Aorta (tissue), 5 donors: ENCODE measurements at regions not wholly inside any gene's neighbourhood (a gene's known extent, or its start where the extent isn't known, plus 50 kb on each side); places are given as distances from the start of the nearest gene placed in this dataset.

Experiments used
- ATAC-seq: fragments of 200-7000 bp; cut with Tn5 transposase; one replicate; pipeline ENCODE4 v1.9.1; 2022; ENCODE audit warnings: moderate library complexity; ENCODE audit not compliant: low FRiP score
- DNase-seq, 2 donors: peaks; one replicate each; pipeline ENCODE4 v3.0.0-alpha.2; 2020
- H3K27ac ChIP-seq, 2 donors: one replicate each; pipeline ENCODE4 v1.5.1; 2013; ENCODE audit warnings: low read length in 2 of 2, mild to moderate bottlenecking in 2 of 2, moderate library complexity in 2 of 2, control low read depth in 1 of 2, inconsistent platforms in 1 of 2, low read depth in 1 of 2
- H3K27me3 ChIP-seq, 2 donors: one replicate each; pipeline ENCODE4 v1.6.1; 2013; ENCODE audit warnings: control low read depth in 1 of 2, low read length in 1 of 2, mild to moderate bottlenecking in 1 of 2, moderate library complexity in 1 of 2; ENCODE audit not compliant: insufficient read depth in 2 of 2, control insufficient read depth in 1 of 2
- H3K36me3 ChIP-seq, 2 donors: one replicate each; pipeline ENCODE4 v1.6.1; 2013; ENCODE audit warnings: control low read depth in 1 of 2, low read length in 1 of 2, mild to moderate bottlenecking in 1 of 2; ENCODE audit not compliant: insufficient read depth in 2 of 2, control insufficient read depth in 1 of 2
- H3K4me1 ChIP-seq, 2 donors: one replicate each; pipeline ENCODE4 v1.6.1; 2013; ENCODE audit warnings: low read length in 2 of 2, control low read depth in 1 of 2, mild to moderate bottlenecking in 1 of 2, moderate library complexity in 1 of 2; ENCODE audit not compliant: insufficient read depth in 2 of 2, control insufficient read depth in 1 of 2
- H3K4me3 ChIP-seq, 2 donors: one replicate each; pipeline ENCODE4 v1.5.1; 2013; ENCODE audit warnings: low read length in 2 of 2, control low read depth in 1 of 2, mild to moderate bottlenecking in 1 of 2
- H3K9me3 ChIP-seq: one replicate; pipeline ENCODE4 v1.6.1; 2013; ENCODE audit warnings: mild to moderate bottlenecking, low read length; ENCODE audit not compliant: control insufficient read depth
- WGBS, 2 donors: extraction: QIAGEN DNeasy Blood & Tissue Kit; methylation state at CpG; one replicate each; pipeline ENCODE4 v1.1.7; 2013; 5-methylcytosine and 5-hydroxymethylcytosine counted together
- intact Hi-C, 2 donors: fragments of 100-400 bp; cut with DNase I; formaldehyde crosslinking; loops; one replicate each; pipeline versions ENCODE4 v1.14.2 to v1.15.0; 2022
- donor health status: healthy with polysubstance abuse.
- donor health status: Bipolar disorder and iron deficiency.
- donor health status: DM: no; HTN: no; CAD: no.
- donor health status: DM: no; HTN: no; CAD: no.
- donor health status: DM: yes; HTN: yes; CAD: no.

DNA sequence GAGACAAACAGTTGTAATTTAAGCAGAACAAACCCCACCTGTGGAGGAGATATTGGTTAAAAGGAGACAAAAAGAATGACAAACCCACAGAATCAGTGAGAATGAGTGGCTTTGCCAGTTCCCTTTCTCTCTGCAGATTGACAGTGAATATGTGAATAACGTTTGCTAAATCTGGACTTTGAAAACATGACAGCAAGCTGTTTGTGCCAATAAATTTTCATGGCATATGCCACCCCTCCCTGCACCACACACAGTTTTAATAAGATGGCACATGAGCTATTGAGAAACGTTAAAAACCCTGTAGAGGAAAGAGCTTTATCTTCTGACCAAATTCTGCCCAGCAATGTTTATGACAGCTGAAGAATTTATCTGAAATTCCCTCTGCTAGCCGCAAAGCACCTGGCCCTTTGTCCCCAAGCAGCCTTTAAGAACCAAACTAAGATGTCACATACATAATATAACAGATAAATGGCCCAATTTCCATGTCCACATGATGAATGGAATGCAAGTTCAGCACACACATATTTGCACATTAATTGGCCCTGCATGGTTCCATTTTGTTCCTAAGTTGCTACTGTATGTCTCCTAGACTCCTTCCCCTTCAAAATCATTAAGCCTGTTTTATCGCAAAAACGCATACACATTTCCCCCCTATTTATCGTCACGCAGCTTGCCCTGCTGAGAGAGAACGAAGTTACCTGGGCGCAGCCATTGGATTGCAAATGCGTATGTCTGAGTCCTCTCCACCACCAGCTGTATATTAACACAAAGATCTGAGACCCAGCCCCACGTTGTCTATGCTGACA is 773.5 kb upstream of the EEF2KMT start:
- no peak for ATAC-seq
- Histone ChIP-seq H3K4me1 (no peaks in the 10 kb centered on the region), H3K4me3 (no peak overlapping the region), H3K27ac (no peak overlapping the region), H3K27me3 (no peaks in the 10 kb centered on the region), H3K9me3 (no peaks in the 10 kb centered on the region), H3K36me3 (no peaks in the 10 kb centered on the region)
- DNase-seq = no peak
- 17% methylated on average over 11 of the region's 11 CpGs for WGBS, 2 donors
- intact Hi-C loops = no loop called here

DNA sequence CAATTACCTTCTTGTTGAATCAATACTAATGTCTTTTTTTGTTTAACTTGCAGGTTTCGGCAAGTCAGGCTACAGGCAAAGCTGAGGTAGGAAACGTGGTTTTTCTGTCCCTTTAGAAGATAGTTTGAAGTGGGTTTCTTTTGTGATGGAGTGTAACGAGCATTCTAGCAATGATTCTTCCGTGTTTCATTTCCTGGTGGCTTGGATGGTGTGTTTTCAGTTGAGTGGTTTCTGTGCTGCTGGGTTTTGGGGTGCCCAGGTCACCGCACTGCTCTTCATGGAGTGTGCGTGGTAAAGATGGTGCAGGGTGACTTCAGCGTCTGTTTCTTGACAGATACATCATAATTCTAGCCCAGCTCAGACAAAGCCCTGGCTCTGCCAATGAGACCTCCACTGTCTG is 769.7 kb upstream of the EEF2KMT start:
- H3K9me3 ChIP-seq = no peaks in the 10 kb centered on the region
- no peaks in the 10 kb centered on the region for H3K36me3 ChIP-seq
- no peaks in the 10 kb centered on the region for H3K27me3 ChIP-seq
- no peak overlapping the region for H3K27ac ChIP-seq
- intact Hi-C loops = no loop called here
- no peak overlapping the region for H3K4me3 ChIP-seq
- WGBS, 2 donors = 72 to 83% methylated on average over 7 of the region's 7 CpGs
- no peak for ATAC-seq
- no peak for DNase-seq
- no peaks in the 10 kb centered on the region for H3K4me1 ChIP-seq

DNA sequence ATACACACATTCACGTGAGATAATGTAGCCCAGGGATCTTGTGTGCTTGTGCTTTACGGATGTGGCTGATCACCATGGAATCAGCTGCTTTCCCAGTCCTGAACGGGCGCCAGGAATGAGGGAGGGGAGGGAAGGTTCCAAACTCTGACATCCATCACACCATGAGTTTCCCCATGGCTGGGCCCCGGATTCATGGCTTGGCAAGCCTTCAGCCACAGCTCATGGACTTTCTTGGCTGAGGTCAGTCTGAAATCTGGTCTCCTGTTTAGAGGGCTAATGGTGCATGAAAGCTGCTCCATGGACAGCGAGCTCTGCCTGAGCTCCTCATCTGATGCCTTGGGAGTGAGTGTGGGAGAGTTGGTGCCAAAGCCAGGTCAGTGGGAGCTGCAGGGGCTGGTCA is 767.6 kb upstream of the EEF2KMT start:
- DNase-seq (no peak), ATAC-seq (no peak)
- intact Hi-C loops = no loop called here
- Histone ChIP-seq H3K4me3 (no peak overlapping the region), H3K27ac (no peak overlapping the region), H3K9me3 (no peaks in the 10 kb centered on the region), H3K4me1 (no peaks in the 10 kb centered on the region), H3K36me3 (no peaks in the 10 kb centered on the region), H3K27me3 (no peaks in the 10 kb centered on the region)
- whole genome bisulfite sequencing, 2 donors = 30 to 39% methylated on average over 6 of the region's 6 CpGs

DNA sequence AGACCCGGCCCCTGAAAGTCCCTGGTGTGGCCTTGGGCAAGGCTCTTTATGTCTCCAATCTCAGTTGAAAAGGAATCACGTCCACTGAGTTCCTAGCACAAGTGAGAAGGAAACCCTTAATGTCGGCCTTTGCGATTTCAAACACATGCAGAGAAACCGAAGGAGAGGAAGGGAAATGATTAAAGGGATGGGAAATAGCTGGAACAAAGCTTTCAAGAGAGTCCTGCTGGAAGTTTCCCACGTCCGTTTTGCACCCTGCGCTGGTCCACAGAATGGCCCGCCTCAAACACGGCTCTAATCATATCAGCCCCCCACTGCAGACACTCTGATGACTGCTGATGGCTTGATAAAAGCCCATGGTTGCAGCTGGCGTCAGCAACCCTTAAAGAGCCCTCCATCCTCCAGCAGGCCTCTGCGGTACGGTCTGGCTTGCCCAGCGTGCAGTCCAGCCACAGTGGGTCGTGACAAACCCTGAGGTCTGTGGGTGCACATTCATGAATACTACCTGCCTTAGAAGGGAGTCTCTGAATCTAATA is 765.5 kb upstream of the EEF2KMT start:
- intact Hi-C loops = no loop called here
- 57 to 73% methylated on average over 15 of the region's 15 CpGs for WGBS, 2 donors
- H3K36me3 ChIP-seq = no peaks in the 10 kb centered on the region
- DNase-seq (no peak), ATAC-seq (no peak)
- no peaks in the 10 kb centered on the region for H3K9me3 ChIP-seq
- no peaks in the 10 kb centered on the region for H3K4me1 ChIP-seq
- no peak overlapping the region for H3K4me3 ChIP-seq
- H3K27me3 ChIP-seq = no peaks in the 10 kb centered on the region
- no peak overlapping the region for H3K27ac ChIP-seq

DNA sequence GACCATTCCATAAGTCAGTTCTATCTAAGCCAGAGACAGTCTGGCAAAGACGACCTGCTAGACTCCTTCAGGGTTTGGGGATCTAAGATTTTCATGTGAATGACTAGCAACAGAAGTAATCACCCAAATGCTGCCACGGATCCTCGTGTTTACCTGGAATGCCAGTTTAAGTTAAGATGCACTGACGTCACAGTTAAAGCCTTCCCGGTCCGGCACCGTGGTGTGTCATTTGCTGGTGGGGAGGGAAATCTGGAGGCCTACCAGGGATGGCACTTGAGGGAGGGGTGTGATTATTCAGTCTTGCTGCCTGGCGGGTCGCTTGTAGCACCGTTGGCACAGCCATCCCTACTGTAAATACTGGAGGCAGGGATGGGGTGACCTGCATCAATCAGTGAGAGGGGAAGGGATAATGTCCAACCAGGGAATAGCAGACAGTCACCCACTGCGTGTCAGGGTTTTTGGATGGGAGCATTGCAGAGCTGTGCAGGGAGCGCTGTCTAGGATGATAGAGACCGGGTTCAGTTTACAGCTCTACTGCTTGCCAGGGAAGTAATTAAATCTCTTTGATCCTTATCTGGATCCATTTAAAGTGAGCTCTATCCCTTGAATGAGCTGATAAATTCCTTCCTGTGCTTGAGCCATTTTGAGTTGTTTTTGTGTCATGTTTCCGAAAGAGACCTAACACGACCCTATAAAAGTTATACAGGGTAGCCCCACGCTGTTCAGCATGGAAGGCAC is 764.7 kb upstream of the EEF2KMT start:
- Histone ChIP-seq H3K9me3 (no peaks in the 10 kb centered on the region), H3K27ac (no peak overlapping the region), H3K4me1 (no peaks in the 10 kb centered on the region), H3K27me3 (no peaks in the 10 kb centered on the region), H3K36me3 (no peaks in the 10 kb centered on the region), H3K4me3 (no peak overlapping the region)
- intact Hi-C loops = no loop called here
- DNase-seq (no peak), ATAC-seq (no peak)
- WGBS, 2 donors = 61 to 72% methylated on average over 16 of the region's 16 CpGs

DNA sequence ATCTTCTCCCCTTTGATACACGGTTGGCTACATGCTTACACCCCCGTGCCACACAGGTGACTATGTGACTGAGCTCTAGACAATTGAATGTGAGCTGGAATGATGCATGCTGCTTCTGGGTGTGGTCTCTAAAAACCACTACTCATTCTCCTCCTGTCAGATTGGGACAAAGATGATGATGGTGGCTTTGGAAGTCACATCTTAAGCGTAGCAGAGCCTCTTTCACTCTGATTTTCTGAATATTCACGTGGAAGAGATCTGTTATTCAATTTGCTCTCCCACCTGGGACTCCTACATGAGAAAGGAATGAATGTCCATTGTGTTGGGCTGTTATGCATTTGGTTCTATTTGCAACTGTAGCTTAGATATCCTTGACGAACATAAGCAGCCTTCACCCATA is 763.6 kb upstream of the EEF2KMT start:
- no peak overlapping the region for H3K4me3 ChIP-seq
- no peaks in the 10 kb centered on the region for H3K36me3 ChIP-seq
- no peak for ATAC-seq
- intact Hi-C loops = no loop called here
- no peak overlapping the region for H3K27ac ChIP-seq
- WGBS, 2 donors = 52 to 54% methylated on average over 5 of the region's 5 CpGs
- DNase-seq = no peak
- H3K27me3 ChIP-seq = no peaks in the 10 kb centered on the region
- H3K9me3 ChIP-seq = no peaks in the 10 kb centered on the region
- H3K4me1 ChIP-seq = no peaks in the 10 kb centered on the region

DNA sequence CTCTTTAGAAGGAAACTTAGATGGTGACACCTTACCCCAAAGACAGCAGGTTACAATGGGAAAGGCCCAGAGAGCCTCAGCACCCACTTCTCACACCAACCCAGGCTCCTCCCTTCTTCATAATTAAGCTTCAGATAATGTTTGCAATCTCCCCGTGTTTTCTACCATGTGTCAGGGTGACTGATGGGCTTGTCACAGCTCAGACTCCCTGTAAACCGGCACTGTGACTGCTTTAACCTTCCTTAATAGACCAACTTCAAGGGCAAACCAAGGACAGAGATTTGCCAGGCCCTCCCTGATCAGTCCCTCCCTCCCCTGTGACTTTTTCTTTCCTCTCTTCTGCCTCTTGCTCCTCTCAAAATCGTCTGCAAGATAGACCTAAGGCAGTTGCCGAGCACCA is 760.6 kb upstream of the EEF2KMT start:
- Histone ChIP-seq H3K36me3 (no peaks in the 10 kb centered on the region), H3K4me1 (no peaks in the 10 kb centered on the region), H3K27ac (no peak overlapping the region), H3K9me3 (no peaks in the 10 kb centered on the region), H3K4me3 (no peak overlapping the region), H3K27me3 (no peaks in the 10 kb centered on the region)
- WGBS, 2 donors = 9 to 11% methylated on average over 4 of the region's 4 CpGs
- ATAC-seq = no peak
- DNase-seq = no peak
- intact Hi-C loops = no loop called here

DNA sequence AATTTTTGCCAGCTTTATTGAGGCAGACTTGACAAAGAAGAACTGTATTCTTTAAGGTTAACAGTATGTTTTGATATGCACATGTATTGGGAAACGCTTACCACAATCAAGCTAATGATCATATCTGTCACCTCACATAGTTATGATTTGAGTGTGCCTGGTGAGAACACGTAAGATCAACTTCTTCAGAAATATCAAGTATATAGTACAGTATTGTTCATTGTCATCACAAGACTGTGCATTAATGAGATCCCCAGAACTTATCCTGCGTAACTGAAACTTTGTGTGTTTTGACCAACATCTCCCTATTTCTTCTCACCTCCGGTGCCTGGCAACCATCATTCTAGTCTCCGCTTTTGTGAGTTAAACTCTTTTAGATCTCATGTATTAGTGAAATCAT is 756.4 kb upstream of the EEF2KMT start:
- intact Hi-C loops = no loop called here
- no peaks in the 10 kb centered on the region for H3K9me3 ChIP-seq
- H3K27me3 ChIP-seq = no peaks in the 10 kb centered on the region
- no peak overlapping the region for H3K27ac ChIP-seq
- H3K4me1 ChIP-seq = no peaks in the 10 kb centered on the region
- 55 to 65% methylated on average over 5 of the region's 5 CpGs for WGBS, 2 donors
- H3K36me3 ChIP-seq = no peaks in the 10 kb centered on the region
- ATAC-seq (no peak), DNase-seq (no peak)
- no peak overlapping the region for H3K4me3 ChIP-seq

DNA sequence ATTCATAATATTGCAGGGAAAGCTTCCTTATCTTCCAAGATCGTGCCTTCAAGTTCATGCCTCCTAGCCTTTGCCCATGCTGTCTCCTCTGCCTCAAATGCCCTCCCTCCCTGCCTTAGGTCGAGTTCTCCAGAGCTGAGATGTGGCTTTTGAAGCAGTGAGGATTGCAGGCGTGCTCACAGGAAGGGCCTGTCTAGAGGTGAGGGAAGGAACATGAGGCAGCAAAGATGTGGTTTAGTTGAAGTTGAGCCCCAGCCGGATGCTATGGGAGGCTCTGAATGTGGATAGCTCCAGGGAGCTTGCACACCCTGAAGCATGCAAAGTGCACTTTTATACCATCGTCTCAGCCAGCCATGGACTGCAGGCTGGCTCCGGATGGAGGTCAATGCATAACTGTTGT is 754.6 kb upstream of the EEF2KMT start:
- 63 to 64% methylated on average over 6 of the region's 6 CpGs for WGBS, 2 donors
- Histone ChIP-seq H3K36me3 (no peaks in the 10 kb centered on the region), H3K4me3 (no peak overlapping the region), H3K4me1 (no peaks in the 10 kb centered on the region), H3K27me3 (no peaks in the 10 kb centered on the region), H3K9me3 (no peaks in the 10 kb centered on the region), H3K27ac (no peak overlapping the region)
- no peak for DNase-seq
- no peak for ATAC-seq
- intact Hi-C loops = no loop called here
